H1 (cell line): ENCODE measurements at regions not wholly inside any gene's neighbourhood (a gene's known extent, or its start where the extent isn't known, plus 50 kb on each side); places are given as distances from the start of the nearest gene placed in this dataset.

Experiments
- TF ChIP-seq, protein P1 (sequence below): fragments of 300-600 bp; sonication (generic); IDR thresholded peaks from 2 replicates; pipeline ENCODE4 v1.7.1; 2012; ENCODE audit warnings: low read length, moderate library complexity, mild to moderate bottlenecking, inconsistent platforms; ENCODE audit not compliant: insufficient replicate concordance

DNA sequence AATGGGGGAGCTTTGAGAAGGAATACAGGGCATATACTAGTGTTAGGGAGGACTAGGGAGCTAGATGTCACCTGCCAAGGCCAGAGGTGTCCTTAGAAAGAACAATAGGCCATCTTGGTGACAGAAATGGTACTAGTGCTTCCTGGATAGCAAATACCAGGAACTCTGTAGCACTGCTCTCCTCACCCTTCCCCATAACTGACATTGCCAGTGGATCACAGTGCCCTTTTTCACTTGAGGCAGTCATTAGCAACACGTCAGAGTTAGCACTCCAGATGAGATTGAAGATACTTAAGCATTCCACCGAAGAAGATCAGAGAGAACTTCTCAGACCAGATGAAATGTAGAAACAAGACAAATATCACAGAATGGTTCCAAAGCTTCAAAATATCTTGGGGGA lies 103.1 kb upstream of the PDZRN3 start (continued):
- TF ChIP-seq, protein P1, sequence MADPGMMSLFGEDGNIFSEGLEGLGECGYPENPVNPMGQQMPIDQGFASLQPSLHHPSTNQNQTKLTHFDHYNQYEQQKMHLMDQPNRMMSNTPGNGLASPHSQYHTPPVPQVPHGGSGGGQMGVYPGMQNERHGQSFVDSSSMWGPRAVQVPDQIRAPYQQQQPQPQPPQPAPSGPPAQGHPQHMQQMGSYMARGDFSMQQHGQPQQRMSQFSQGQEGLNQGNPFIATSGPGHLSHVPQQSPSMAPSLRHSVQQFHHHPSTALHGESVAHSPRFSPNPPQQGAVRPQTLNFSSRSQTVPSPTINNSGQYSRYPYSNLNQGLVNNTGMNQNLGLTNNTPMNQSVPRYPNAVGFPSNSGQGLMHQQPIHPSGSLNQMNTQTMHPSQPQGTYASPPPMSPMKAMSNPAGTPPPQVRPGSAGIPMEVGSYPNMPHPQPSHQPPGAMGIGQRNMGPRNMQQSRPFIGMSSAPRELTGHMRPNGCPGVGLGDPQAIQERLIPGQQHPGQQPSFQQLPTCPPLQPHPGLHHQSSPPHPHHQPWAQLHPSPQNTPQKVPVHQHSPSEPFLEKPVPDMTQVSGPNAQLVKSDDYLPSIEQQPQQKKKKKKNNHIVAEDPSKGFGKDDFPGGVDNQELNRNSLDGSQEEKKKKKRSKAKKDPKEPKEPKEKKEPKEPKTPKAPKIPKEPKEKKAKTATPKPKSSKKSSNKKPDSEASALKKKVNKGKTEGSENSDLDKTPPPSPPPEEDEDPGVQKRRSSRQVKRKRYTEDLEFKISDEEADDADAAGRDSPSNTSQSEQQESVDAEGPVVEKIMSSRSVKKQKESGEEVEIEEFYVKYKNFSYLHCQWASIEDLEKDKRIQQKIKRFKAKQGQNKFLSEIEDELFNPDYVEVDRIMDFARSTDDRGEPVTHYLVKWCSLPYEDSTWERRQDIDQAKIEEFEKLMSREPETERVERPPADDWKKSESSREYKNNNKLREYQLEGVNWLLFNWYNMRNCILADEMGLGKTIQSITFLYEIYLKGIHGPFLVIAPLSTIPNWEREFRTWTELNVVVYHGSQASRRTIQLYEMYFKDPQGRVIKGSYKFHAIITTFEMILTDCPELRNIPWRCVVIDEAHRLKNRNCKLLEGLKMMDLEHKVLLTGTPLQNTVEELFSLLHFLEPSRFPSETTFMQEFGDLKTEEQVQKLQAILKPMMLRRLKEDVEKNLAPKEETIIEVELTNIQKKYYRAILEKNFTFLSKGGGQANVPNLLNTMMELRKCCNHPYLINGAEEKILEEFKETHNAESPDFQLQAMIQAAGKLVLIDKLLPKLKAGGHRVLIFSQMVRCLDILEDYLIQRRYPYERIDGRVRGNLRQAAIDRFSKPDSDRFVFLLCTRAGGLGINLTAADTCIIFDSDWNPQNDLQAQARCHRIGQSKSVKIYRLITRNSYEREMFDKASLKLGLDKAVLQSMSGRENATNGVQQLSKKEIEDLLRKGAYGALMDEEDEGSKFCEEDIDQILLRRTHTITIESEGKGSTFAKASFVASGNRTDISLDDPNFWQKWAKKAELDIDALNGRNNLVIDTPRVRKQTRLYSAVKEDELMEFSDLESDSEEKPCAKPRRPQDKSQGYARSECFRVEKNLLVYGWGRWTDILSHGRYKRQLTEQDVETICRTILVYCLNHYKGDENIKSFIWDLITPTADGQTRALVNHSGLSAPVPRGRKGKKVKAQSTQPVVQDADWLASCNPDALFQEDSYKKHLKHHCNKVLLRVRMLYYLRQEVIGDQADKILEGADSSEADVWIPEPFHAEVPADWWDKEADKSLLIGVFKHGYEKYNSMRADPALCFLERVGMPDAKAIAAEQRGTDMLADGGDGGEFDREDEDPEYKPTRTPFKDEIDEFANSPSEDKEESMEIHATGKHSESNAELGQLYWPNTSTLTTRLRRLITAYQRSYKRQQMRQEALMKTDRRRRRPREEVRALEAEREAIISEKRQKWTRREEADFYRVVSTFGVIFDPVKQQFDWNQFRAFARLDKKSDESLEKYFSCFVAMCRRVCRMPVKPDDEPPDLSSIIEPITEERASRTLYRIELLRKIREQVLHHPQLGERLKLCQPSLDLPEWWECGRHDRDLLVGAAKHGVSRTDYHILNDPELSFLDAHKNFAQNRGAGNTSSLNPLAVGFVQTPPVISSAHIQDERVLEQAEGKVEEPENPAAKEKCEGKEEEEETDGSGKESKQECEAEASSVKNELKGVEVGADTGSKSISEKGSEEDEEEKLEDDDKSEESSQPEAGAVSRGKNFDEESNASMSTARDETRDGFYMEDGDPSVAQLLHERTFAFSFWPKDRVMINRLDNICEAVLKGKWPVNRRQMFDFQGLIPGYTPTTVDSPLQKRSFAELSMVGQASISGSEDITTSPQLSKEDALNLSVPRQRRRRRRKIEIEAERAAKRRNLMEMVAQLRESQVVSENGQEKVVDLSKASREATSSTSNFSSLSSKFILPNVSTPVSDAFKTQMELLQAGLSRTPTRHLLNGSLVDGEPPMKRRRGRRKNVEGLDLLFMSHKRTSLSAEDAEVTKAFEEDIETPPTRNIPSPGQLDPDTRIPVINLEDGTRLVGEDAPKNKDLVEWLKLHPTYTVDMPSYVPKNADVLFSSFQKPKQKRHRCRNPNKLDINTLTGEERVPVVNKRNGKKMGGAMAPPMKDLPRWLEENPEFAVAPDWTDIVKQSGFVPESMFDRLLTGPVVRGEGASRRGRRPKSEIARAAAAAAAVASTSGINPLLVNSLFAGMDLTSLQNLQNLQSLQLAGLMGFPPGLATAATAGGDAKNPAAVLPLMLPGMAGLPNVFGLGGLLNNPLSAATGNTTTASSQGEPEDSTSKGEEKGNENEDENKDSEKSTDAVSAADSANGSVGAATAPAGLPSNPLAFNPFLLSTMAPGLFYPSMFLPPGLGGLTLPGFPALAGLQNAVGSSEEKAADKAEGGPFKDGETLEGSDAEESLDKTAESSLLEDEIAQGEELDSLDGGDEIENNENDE = no peak
